Glomerular visceral epithelial cell (primary cell): ENCODE measurements at regions not wholly inside any gene's neighbourhood (a gene's known extent, or its start where the extent isn't known, plus 50 kb on each side); places are given as distances from the start of the nearest gene placed in this dataset.
"Not testable (repeated sequence)": the region's sequence is repeated elsewhere in the genome, so short reads cannot be mapped to it uniquely, and the experiment has no call there.

Experiments
- DNase-seq: peaks from one replicate; pipeline ENCODE4 v3.0.0-alpha.2; 2016; ENCODE audit errors: extremely low spot score

DNA sequence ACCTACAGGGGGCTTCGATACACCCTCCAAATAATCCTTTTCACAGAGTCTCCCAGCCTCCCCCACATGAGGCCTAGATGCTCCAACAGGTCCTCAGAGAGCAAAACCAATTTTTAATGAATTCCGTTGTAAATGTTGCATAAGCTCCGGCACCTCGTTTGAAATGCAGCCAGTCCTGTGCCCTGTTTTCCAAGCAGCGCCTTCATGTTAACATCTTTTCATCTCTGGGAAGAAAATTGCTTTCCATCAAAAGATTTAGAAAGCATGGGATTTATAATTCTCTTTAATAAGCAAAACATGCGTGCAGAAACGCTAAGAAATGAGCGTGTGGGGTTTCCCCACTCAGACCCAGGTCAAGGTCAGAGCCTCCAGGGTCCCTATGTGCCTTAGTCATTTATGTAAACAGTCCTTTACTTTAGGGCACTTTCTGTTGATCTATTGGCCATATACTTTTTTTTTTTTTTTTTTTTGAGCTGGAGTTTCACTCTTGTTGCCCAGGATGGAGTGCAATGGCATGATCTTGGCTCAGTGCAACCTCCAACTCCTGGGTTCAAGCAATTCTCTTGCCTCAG is 177.5 kb upstream of the S1PR3 start:
- DNase-seq = no peak

DNA sequence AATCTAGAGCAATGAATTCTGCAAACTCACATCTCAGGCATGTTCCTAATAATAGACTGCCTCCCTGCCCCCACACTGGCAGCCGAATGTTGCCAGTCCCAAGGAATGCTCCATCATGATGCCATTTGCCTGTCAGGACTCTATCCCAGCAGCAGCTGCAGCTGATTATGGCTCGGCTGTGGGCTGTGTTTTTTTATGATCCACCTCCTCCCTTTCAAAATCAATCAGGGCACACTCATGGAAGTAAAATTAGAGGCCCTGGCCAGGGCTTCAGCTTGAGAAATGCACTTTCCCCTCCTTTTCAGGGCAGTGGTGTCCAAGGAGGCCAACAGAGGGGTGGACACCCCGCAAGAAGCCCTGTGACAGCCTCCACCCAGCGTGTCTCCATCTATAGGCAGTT is 176.7 kb upstream of the S1PR3 start:
- no peak for DNase-seq

DNA sequence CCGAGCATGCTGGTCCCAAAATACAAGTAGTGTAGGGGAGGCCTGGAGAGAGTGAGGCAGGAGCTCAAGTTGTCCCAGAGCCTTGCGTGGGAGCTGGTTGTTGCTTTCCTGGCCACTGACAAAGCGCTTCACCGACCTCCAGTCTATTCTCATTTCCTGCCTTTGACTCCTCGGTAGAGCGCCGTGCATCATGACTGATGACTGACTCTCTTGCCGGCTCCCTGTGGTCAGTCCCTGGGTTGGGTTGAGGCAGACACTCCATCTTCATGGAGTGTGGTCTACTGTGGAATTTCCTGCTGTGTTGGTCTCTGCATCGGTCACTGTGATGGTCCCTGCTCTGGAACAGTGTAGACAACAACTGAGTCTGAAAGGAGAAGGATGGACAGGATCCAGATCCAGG is 175.1 kb upstream of the S1PR3 start:
- peak; percentile 27 for DNase-seq

DNA sequence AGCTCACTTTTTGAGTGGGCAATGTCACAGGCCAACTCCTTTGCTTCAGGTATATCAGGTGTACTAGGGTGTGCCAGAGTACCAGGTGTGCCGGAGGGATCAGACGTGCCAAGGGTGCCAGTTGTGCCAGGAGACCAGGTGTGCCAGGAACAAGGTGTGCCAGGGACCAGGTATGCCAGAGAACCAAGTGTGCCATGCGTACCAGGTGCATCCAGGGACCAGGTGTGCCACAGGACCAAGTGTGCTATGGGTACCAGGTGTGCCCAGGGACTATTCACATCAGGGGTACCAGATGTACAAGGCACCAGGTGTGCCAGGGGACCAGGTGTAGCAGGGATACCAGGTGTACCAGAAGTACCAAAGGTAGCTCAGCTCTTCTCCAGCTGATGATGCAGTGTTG is 174.7 kb upstream of the S1PR3 start:
- DNase-seq = no peak

DNA sequence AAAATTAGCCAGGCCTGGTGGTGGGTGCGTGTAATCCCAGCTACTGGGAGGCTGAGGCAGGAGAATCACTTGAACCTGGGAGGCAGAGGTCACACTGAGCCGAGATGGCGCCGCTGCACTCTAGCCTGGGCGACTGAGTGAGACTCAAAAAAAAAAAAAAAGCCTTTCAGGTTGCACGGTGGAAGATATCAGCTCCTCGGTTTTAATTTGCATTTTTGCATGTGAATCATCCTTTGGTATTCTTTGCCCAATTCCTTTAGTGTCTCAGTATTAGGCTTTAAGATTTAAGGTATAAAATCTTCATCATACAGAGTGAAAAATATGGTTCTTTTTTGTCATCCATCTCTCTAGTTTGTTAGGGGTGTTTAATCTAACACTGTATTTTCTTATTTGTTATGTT is 173.6 kb upstream of the S1PR3 start:
- DNase-seq = no peak

DNA sequence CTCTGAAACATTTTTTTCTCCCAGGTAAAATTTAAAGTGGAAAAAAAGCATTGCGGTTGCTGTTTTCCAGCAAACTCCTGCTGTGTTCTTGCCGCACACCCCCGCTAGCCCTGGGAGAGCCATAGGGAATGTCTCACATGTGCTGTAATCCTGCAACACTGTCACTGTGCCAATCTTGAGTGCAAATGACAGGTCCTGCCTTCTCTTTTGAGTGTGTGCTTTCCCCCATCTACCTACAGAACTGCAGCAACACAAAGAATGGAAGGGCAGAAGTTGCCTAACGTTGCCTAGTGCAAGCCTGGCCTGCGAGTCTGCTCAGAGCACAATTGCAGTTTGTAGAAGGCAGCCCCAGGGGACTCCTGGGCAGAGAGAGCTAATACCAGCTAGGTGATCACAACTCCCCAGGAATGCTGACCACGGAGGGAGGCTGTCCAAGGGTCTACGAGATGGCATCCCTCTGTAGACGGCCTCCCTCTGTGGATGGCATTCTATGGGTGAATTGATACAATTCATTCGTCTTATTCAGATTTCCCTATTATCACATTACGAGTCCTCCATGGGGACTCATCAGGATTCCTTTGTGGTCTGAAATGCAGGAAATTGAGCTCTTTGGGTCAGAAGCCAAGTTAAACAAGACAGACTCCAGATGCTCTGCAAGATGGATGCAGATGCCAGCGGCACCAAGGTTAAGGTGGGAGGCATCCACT is 172.6 kb upstream of the S1PR3 start:
- peak; percentile 44 for DNase-seq

DNA sequence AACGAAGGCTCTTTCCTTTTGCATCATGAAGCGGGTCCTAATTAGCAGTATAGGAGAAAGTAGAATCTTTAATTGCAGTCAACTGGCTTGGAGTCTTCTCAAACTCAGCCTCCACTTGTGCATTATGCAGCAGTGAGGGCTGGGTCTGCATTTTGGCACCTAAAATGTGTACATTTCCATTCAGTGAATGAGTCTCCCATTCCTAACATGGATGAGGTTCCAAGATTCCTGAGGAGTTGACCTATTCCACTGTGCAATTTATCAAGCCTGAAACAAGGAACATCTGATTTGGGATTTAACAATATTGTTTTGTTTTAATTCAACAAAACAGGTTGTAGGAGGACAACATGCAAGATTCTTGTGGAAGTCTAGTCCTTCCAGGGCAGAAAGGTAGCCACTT is 171.8 kb upstream of the S1PR3 start:
- DNase-seq = no peak

DNA sequence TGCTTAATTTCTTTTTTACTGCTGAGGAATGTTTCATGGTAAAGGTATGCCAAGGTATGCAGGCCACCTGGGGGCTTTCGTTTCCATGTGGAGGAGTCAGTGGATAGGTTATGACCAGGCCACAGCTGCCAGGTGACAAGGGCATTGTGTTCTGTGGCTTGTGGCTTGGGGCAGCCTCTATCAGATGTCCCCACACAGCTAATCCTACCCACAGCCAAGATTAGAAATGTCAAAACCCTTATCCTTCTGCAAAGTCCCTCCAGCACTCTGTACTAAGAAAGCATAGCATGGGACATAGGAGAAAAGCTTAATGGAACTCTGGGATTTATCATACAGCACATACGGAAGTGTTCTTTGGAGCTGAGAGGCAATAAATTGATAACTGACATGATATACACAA is 171.2 kb upstream of the S1PR3 start:
- DNase-seq = no peak

DNA sequence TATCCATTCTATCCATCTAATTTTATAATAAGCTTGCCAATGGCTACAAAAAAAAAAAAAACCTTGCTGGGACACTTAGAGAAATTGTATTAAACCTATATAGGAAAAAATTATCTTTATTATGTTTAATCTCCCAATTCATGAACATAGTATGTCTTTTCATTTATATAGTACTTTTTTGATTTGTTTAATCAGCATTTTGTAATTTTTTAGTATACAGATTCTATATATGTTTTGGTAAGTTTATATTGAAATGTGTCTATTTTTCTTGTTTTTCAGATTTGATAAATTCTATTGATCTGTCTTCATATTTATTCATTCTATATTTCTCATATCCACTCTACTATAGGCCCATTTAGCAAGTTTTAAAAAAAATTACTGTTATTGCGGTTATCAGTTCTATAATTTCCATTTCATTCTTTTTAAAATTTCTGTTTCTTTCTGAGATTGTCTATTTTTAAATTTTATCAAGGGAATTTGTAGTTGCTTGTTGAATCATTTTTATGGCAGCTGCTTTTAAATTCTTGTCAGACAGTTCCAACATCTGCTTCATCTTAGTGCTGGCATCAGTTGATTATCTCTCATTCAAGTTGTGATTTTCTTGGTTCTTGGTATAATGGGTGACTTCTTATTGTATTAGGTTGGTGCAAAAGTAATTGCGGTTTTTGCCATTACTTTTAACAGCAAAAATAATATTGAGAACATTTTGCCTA is 170.1 kb upstream of the S1PR3 start:
- no peak for DNase-seq

DNA sequence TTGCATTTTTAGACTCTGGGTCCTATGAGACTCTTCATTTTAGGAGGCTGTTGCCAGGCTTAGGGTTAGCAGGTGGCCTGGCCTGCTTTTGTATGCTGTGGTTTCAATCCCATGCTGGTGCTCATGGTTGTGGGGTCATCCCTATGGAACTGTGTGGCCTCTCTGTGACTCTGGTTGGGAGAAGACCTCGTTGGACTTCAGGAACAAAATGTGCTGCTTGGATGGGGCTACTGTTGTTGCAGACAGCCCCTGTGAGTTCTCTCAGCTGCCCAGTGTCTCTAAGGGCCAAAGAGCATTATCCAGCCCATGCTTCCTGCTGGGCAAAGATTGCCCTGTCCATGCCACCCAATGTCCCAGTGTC is 169.5 kb upstream of the S1PR3 start:
- DNase-seq = no peak

DNA sequence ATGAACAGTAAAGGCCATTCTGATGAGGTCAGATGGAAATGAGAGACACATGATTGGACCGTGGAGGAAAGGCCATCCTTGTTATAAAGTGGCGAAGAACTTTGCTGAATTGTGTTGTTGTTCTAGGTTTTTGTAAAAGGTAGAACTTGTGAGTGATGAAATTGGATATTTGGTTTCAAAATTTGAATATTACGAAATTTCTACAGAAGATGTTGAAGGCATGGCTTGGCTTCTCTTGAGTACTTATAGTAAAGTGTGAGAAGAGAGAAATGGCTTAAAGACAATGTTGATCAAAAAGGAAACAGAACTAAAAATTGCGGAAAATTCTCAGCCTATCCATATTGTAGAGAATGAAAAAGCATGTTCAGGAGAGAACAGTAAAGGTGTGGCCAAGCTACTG is 166.6 kb upstream of the S1PR3 start:
- DNase-seq = no peak

DNA sequence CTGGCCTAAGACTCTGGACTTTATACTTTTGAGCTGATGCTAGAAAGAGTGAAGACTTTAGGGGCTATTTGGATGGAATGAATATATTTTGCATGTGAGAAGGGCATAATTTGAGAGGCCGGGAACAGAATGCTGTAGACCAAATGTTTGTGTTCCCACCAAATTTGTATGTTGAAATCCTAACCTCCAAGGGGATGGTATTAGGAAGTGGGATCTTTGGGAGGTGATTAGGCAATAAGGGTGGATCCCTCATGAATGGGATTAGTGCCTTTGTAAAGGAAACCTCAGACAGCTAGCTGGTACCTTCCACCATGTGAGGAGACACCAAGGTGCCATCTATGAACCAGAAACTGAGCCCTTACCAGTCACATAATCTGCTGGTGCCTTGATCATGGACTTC is 165.1 kb upstream of the S1PR3 start:
- DNase-seq = no peak

DNA sequence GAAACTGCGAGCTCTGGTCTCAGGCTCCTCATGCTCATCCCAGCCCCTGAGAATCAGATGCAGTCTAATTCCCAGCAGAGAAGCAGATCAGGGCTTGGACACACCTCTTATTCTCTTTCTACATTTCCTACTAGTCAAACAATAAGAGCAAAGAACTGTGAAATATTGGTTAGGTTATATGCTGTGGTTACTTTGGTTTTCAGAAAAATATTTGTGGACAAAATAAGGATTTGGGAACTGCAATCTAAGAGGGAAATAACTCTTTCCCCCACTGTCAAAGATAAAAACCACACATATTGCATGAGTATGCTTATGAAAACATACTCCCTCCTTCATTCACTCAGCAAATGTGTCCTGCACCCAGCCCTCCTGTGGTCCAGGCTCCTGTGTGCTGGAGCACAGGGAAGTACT is 164.5 kb upstream of the S1PR3 start:
- DNase-seq = peak; percentile 66

DNA sequence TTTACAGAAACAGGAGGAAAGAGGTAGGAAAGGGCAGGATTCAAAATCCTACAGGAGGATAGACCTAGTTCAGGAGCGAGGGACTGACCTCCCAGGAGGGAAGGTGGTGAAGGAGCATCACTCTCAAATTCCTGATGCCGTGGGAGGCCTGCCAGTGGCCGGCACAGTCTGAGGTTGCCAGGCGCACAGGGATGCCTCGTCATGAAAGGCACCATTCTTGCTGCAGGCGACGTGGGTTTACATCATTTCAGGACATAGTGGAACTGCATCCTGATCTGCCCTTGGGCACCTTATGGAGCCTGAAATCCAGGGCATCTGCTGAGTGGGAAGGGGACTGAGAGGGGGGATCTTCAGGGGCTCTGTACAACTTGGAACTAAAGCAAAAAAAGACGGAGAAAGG is 163.2 kb upstream of the S1PR3 start:
- no peak for DNase-seq

DNA sequence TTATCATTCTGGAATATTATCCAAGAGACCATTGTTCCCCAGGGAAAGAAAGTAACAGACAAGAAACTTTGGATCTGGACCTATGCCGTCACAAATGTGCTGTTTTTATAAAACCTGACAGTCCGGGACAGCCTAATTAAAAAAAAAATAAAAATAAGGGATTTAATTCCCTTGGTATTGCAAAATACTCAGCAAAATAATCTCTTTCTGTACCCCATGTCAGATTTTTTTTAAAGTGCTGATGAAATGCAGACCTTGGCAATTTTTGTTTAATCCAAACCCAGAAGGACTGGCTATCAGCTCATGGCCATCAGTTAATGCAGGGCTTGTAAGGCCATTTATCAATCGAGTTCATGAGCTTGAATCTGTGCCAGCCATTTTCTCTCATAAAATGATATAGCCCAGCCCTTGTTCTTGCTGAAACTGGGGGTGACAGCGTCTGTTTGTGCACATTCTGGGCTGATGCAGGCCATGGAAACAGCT is 162.7 kb upstream of the S1PR3 start:
- no peak for DNase-seq

DNA sequence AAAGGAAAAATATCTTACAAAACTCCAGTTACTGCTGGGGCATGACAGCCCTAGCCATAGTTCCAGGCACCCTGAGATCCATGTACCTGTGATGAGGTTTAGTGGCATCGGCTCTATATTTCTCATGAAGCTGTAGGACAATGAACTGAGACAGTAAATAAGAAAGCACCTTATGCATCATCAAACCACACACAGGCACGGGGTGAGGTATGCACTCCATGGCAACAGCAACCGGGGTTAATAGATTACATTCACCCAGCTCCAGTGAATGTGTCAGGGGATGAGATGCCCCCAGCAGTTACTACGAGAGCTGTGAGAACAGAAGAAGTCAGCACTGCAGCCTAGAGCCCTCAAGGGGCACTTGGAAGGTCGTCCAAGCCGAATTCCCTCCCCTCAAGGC is 162.0 kb upstream of the S1PR3 start:
- peak; percentile 60 for DNase-seq

DNA sequence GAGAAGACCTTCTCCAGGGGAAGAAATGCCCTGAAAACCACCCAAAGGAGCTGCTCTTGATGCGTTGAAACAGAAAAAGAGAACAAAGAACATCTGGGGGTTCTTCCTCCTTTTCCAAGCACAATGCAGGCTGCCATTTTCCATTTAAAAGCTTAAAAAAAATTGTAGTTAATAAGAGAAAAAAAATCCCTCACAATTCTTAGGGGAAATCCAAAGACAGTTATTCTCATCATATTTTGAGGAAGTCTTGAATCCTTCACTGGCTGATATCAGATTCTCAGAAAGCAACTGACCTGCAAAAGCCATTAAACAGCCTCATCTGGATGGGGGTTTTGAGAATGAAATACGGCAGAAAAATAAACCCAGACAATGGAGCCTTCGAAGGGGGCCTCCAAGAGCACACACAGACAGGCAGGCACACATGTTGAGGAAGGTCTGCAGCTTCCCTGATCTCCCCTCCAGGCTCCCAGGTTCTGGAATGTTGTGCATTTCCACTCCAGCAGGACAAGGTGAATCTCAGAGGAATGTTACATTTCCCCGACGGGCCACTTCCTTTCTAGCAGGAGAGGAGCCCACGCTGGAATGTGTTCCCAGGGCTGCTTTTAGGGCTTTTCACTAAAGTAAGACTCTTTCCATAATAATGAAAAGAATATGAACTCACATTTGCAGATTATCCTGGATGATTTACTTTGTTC is 159.4 kb upstream of the S1PR3 start:
- DNase-seq = no peak

DNA sequence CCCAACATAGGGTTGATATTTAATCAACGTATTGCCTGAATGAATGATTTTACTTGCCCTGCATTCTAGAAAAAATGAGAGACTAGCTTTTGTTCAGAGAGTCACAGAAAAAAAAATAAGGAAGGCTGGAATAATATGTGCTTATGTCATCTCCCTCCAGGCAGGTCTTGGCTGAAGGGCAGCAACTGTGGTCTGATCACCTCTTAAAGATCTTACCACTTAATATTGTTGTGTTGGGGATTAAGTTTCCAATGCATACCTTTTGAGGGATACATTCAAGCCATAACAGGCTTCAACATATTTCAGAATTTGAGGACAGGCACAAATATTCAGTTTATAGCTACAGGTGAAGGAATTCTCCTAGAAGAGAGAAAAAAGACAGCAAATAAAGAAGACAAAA is 157.3 kb upstream of the S1PR3 start:
- DNase-seq = no peak

DNA sequence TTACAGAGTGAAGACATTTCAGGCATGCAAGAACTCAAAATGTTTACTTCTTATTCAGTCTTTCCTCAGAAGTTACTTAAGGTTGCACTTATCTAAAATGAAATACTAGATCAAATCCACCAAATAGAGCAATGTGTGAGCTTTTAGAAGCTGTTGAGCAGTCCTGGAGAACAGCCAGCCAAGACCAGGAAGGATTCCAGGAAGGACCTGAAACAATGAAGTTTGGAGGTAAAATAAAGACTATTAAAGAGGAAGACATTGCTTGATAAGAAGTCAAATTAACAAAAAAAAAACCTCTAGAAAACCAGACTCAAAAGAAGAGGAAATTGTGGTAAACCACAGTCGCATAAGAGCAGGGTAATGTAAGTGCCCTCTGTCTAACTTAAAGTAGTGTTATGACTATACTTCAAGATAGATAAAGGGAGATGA is 156.2 kb upstream of the S1PR3 start:
- peak; percentile 42 for DNase-seq

DNA sequence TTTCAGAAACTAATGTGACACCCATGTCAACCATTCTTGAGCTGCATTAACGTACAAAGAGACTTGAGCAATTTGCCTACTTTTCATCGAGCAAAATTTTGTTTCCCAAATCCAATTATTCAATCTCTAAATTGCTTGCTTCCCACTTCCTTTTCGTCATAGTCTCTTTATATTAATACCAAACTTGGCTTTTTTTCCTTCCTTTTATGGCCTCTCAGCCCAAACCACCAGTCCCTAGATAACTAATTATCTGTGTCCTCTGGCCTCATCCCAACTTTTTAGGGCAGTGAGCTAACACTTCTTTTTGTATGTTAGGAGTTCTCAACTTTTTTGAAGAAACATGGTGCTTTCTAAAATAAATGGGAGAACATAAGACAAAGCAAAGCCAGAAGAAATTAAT is 155.5 kb upstream of the S1PR3 start:
- no peak for DNase-seq

DNA sequence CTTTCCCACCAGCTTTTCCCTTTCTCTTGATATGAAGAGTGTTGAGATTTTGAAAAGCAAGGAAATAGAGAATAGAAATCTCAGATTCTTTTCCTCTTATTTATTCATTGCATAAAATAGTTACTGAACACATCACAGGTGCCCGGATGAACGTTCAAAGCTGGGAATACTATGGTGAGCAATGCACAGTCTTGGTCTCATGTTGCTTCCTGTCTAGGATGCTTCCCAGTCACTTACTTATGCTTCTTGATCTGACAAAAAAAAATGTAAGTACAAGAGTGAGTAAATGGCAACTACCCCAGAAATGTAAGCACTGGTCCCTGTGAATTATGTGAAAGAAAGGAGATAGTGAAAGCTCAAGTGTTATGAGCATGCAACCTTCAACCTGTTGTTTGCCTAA is 153.5 kb upstream of the S1PR3 start:
- DNase-seq = no peak

DNA sequence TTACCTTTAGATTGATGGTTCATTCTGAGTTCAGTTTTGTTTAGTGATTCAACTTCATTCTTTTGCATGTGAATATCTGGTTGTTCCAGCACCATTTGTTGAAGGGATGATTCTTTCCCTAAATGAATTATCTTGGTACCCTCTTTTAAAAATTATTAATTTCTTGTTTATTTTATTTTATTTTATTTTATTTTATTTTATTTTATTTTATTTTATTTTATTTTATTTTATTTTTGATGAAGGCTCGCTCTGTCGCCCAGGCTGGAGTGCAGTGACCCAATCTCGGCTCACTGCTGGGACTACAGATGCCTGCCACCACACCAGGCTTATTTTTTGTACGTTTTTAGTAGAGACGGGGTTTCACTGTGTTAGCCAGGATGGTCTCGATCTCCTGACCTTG is 141.4 kb upstream of the S1PR3 start:
- not testable (repeated sequence) for DNase-seq

DNA sequence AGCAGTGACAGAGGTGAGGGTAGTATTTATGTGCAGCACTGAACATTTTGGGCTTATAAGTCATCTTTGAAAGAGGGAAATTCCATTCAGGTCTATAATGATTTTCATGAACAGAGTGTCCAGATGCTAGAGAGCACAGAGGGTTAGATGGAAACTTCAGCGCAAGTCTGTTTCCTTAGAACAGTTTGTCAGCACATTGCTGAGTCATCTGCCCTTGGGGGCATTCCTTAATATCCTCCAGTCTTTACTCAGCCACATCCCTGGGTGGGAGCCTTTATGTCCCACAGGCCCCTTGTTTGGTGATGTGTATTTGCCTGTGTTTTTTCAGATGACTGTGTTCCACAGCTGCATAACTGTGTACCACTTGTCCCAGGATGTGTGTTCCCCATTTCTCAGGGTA is 138.5 kb upstream of the S1PR3 start:
- DNase-seq = peak; percentile 49
